ENCODE measurements at regions not wholly inside any gene's neighbourhood (a gene's known extent, or its start where the extent isn't known, plus 50 kb on each side); places are given as distances from the start of the nearest gene placed in this dataset.
"Not testable (repeated sequence)": the region's sequence is repeated elsewhere in the genome, so short reads cannot be mapped to it uniquely, and the experiment has no call there.

GRCh38 chr5:2353211-2353610 lies 398.3 kb downstream of the IRX2 start:
- ChIA-PET CTCF (no interaction called here), POLR2A (no interaction called here)
- TF ChIP-seq CTCF (IDR thresholded peaks at IDR 0.05; ENCODE audit: insufficient read depth, low read length, missing control alignments) = no peak
- no peak overlapping the region for H3K4me3 ChIP-seq (ENCODE audit: low read depth, low read length)
- no peak for DNase-seq (ENCODE audit: low read depth, low spot score)

DNA sequence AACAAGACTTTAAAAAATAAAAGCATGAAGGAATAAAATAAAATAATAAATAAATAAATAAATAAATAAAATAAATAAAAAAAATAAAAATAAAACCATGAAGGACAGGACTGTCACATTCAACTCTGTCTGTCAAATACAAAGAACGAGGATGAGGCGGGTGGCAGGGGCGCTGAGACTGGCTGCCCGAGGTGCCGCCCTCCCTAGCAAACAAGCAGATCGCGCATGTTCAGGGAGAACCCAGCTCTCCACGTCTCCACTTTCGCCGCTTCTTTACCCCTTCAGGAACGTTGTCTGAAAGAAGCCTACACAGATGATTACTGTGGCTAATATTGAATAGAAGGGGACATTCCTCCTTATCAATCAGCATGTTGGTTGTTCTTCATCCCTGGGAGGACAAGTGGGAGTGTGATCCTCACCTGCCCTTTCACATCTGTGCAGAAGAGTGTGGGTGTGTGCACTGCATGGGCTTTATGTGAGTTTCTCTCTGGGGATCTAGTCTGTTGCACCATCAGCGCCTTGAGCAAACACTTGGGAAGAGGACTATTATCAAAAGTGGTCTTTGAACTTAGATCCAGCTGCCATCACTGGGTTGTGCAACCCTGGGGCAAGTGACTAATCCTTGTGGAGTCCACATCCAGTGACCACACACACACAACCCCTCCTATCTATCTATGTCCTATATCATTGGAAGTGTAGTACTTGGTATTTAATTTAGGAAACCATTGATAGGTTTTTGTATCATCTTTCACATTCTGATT lies 399.2 kb downstream of the IRX2 start:
- no peak for DNase-seq (ENCODE audit: low read depth, low spot score)
- no peak for TF ChIP-seq CTCF (IDR thresholded peaks at IDR 0.05; ENCODE audit: insufficient read depth, low read length, missing control alignments)
- CTCF ChIA-PET = no interaction called here
- no peak overlapping the region for H3K4me3 ChIP-seq (ENCODE audit: low read depth, low read length)
- POLR2A ChIA-PET = no interaction called here

- CTCF ChIA-PET; H3K4me3 ChIP-seq (ENCODE audit: low read depth, low read length); DNase-seq (ENCODE audit: low read depth, low spot score); POLR2A ChIA-PET: not testable (repeated sequence)
Measured at GRCh38 chr5:2349768-2350167, 401.7 kb downstream of the IRX2 start.

DNA sequence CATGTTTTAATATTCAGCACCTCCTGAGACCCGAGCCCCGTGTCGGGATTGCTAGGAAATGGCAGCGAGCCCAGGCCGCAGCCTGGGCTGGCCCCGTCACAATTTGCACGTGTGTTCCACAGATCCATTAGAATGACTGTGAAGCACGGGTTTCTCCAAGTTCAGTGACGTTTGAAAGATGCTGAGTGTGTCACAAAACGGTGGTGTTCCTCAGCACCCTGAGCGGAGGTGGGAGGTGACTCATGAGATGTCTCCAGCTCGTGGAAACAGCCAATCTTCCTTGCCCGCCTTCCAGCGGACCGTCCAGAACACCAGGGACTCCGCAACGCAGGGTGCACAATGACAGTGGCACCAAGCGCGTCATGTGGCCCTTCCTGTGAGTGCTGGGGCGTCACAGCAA lies 412.8 kb downstream of the IRX2 start:
- POLR2A ChIA-PET = no interaction called here
- no peak for DNase-seq (ENCODE audit: low read depth, low spot score)

DNA sequence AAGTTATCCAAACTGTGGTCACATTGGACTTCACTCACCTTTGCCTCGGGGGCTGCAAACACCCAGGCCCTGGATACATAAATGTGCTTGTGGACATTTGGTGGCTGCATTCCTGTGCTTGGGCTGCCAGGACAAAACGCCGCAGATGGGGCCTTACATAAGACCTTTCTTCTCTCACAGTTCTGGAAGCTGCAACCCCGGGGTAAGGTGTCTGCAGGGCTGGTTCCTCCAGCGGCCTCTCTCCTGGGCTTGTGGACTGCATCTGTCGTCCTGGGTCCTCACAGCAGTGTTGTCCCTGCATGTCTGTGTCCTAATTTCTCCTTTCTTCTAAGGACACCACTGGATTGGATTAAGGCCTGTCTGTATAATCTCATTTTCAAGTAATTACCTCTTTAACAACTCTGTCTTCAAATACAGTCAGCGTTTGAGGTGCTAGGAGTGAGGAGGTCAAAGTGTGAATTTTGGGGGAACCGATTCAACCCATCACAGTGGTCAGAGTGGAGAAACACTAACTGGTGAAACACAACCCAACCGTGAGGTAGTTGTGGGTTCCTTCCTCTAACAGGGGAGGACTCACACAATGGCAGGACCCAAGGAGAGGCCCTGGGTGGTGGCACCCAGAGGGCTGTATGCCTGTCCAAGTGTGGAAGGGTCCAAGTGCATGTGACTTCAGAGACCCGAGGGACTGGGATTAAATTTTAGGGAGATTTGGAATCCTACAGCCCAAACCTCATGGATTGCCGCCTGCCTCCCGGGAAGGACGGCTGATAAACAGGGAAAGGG lies 415.6 kb downstream of the IRX2 start:
- no peak for TF ChIP-seq CTCF (IDR thresholded peaks at IDR 0.05; ENCODE audit: insufficient read depth, low read length, missing control alignments)
- DNase-seq (ENCODE audit: low read depth, low spot score) = no peak
- H3K4me3 ChIP-seq (ENCODE audit: low read depth, low read length) = no peak overlapping the region
- ChIA-PET CTCF (no interaction called here), POLR2A (no interaction called here)

More for the DNA sequence above, 412.8 kb downstream of the IRX2 start:
- CTCF ChIA-PET = no interaction called here
- no peak for TF ChIP-seq CTCF (IDR thresholded peaks at IDR 0.05; ENCODE audit: insufficient read depth, low read length, missing control alignments)
- H3K4me3 ChIP-seq (ENCODE audit: low read depth, low read length) = no peak overlapping the region

- TF ChIP-seq CTCF (IDR thresholded peaks at IDR 0.05; ENCODE audit: insufficient read depth, low read length, missing control alignments) = no peak
- CTCF ChIA-PET = no interaction called here
- POLR2A ChIA-PET = no interaction called here
- no peak for DNase-seq (ENCODE audit: low read depth, low spot score)
- no peak overlapping the region for H3K4me3 ChIP-seq (ENCODE audit: low read depth, low read length)
Measured at GRCh38 chr5:2335125-2335732, 416.2 kb downstream of the IRX2 start.
